HCT116 (cell line): ENCODE measurements at regions not wholly inside any gene's neighbourhood (a gene's known extent, or its start where the extent isn't known, plus 50 kb on each side); places are given as distances from the start of the nearest gene placed in this dataset.

Experiments used
- CBX3 ChIP-seq: IDR thresholded peaks from 2 replicates; pipeline ENCODE4 v1.6.1; 2012; ENCODE audit warnings: low read depth
- CEBPB ChIP-seq: IDR thresholded peaks from 2 replicates; pipeline ENCODE4 v1.6.1; 2012; ENCODE audit warnings: low read depth
- EGR1 ChIP-seq: IDR thresholded peaks from 2 replicates; pipeline ENCODE4 v1.6.1; 2012; ENCODE audit warnings: low read depth
- JUND ChIP-seq: IDR thresholded peaks from 2 replicates; pipeline ENCODE4 v1.6.1; 2012
- POLR2A ChIP-seq: IDR thresholded peaks from 2 replicates; pipeline ENCODE4 v1.7.0; 2011; ENCODE audit warnings: borderline replicate concordance; ENCODE audit not compliant: insufficient read depth, insufficient read length; ENCODE audit errors: extremely low read depth
- YY1 ChIP-seq: IDR thresholded peaks from 2 replicates; pipeline ENCODE4 v1.6.1; 2011; ENCODE audit warnings: low read length, low read depth, moderate library complexity, mild to moderate bottlenecking; ENCODE audit not compliant: insufficient replicate concordance; ENCODE audit errors: extremely low read depth
- ZNF274 ChIP-seq: fragments of 200-500 bp; sonication (Bioruptor generic); IDR thresholded peaks from 2 replicates; pipeline ENCODE4 v1.6.1; 2014; ENCODE audit warnings: mild to moderate bottlenecking, low read depth, low read length, inconsistent platforms
- TF ChIP-seq, protein P1 (sequence below), 3 experiments: fragments of 200-600 bp in 1 of 3; sonication (generic) in 1 of 3; IDR thresholded peaks in 2 of 3; conservative IDR thresholded peaks in 1 of 3; 2 replicates each; pipeline ENCODE4 v1.5.1; 2012 to 2017; ENCODE audit warnings: low read depth in 2 of 3, low read length in 2 of 3, antibody characterized with exemption in 1 of 3, borderline replicate concordance in 1 of 3, control low read depth in 1 of 3, mild to moderate bottlenecking in 1 of 3, mixed read lengths in 1 of 3, mixed run types in 1 of 3, moderate library complexity in 1 of 3; ENCODE audit not compliant: insufficient read depth in 1 of 3
- TF ChIP-seq, protein P2 (sequence below): IDR thresholded peaks from 2 replicates; pipeline ENCODE4 v1.6.1; 2012
- TF ChIP-seq, protein P3 (sequence below): IDR thresholded peaks from 2 replicates; pipeline ENCODE4 v1.6.1; 2012; ENCODE audit warnings: low read depth

DNA sequence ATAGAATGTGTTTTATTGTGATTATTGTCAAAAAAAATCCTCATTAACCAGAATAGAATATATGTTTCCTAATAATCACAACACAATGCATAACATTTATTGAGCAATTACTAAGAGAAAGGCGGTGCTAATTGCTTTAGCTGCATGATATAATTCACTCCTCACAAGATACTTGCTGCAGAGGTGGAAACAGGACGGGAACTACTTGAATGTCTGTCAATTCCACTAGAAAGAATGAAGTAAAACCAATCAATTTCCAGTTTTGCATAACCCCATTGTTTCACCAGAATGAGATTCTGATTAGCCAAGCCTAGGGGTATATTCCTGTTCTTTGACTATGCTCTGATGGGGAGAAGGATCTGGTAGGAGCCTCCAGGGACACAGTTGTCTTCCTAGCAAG is 239.1 kb upstream of the NRP1 start:
- no peak for TF ChIP-seq YY1
- TF ChIP-seq, protein P1, sequence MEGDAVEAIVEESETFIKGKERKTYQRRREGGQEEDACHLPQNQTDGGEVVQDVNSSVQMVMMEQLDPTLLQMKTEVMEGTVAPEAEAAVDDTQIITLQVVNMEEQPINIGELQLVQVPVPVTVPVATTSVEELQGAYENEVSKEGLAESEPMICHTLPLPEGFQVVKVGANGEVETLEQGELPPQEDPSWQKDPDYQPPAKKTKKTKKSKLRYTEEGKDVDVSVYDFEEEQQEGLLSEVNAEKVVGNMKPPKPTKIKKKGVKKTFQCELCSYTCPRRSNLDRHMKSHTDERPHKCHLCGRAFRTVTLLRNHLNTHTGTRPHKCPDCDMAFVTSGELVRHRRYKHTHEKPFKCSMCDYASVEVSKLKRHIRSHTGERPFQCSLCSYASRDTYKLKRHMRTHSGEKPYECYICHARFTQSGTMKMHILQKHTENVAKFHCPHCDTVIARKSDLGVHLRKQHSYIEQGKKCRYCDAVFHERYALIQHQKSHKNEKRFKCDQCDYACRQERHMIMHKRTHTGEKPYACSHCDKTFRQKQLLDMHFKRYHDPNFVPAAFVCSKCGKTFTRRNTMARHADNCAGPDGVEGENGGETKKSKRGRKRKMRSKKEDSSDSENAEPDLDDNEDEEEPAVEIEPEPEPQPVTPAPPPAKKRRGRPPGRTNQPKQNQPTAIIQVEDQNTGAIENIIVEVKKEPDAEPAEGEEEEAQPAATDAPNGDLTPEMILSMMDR (IDR thresholded peaks at IDR 0.05 in 2 of 3, conservative IDR thresholded peaks at IDR 0.05 in 1 of 3; ENCODE audit: borderline replicate concordance in 1 of 3, insufficient read depth in 1 of 3, low read depth in 2 of 3, low read length in 2 of 3): no peak
- TF ChIP-seq, protein P2, sequence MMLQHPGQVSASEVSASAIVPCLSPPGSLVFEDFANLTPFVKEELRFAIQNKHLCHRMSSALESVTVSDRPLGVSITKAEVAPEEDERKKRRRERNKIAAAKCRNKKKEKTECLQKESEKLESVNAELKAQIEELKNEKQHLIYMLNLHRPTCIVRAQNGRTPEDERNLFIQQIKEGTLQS: no peak
- TF ChIP-seq EGR1: no peak
- no peak for TF ChIP-seq ZNF274
- no peak for TF ChIP-seq CBX3
- TF ChIP-seq CEBPB: no peak
- TF ChIP-seq JUND: no peak
- TF ChIP-seq, protein P3, sequence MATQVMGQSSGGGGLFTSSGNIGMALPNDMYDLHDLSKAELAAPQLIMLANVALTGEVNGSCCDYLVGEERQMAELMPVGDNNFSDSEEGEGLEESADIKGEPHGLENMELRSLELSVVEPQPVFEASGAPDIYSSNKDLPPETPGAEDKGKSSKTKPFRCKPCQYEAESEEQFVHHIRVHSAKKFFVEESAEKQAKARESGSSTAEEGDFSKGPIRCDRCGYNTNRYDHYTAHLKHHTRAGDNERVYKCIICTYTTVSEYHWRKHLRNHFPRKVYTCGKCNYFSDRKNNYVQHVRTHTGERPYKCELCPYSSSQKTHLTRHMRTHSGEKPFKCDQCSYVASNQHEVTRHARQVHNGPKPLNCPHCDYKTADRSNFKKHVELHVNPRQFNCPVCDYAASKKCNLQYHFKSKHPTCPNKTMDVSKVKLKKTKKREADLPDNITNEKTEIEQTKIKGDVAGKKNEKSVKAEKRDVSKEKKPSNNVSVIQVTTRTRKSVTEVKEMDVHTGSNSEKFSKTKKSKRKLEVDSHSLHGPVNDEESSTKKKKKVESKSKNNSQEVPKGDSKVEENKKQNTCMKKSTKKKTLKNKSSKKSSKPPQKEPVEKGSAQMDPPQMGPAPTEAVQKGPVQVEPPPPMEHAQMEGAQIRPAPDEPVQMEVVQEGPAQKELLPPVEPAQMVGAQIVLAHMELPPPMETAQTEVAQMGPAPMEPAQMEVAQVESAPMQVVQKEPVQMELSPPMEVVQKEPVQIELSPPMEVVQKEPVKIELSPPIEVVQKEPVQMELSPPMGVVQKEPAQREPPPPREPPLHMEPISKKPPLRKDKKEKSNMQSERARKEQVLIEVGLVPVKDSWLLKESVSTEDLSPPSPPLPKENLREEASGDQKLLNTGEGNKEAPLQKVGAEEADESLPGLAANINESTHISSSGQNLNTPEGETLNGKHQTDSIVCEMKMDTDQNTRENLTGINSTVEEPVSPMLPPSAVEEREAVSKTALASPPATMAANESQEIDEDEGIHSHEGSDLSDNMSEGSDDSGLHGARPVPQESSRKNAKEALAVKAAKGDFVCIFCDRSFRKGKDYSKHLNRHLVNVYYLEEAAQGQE: no peak
- TF ChIP-seq POLR2A: no peak
